GM12878 (cell line): ENCODE measurements at regions not wholly inside any gene's neighbourhood (a gene's known extent, or its start where the extent isn't known, plus 50 kb on each side); places are given as distances from the start of the nearest gene placed in this dataset.

Source experiments
- ATAC-seq: fragments of 200-7000 bp; cut with Tn5 transposase; 3 replicates; pipeline ENCODE4 v1.9.1; 2020; ENCODE audit warnings: mild to moderate bottlenecking, moderate library complexity
- BruUV-seq: library from RNA; stranded (reverse); fragments of 400-500 nt; replicated peaks from 2 replicates; lab custom pipeline; 2021; lab: Mats Ljungman, UMichigan
- CTCF ChIA-PET: fragments of 300-600 bp; sonication (Branson Sonifier 250); formaldehyde crosslinking; extraction: SDS; loops from one replicate; lab custom pipeline; 2021; ENCODE audit warnings: inconsistent platforms; lab: Yijun Ruan, JAX
- POLR2A ChIA-PET: fragments of 350-600 bp; formaldehyde crosslinking; extraction: SDS; loops from one replicate; lab custom pipeline; 2021; ENCODE audit warnings: inconsistent platforms; lab: Charles Lee
- RAD21 ChIA-PET: fragments of 300-600 bp; sonication (Branson Sonifier 250); formaldehyde crosslinking; loops from one replicate; lab custom pipeline; 2023; ENCODE audit warnings: antibody characterized with exemption; ENCODE audit not compliant: unreplicated experiment; lab: Charles Lee
- SMC1A ChIA-PET: fragments of 300-600 bp; sonication (Branson Sonifier 250); formaldehyde crosslinking; loops from one replicate; lab custom pipeline; 2023; ENCODE audit not compliant: unreplicated experiment, uncharacterized antibody; lab: Charles Lee
- DNase-seq: peaks from one replicate; pipeline ENCODE4 v3.0.0-alpha.2; 2011; ENCODE audit warnings: low read depth, low spot score
- FAIRE-seq: peaks from 3 replicates; lab custom pipeline; 2011; peaks lifted over from hg19 to GRCh38; lab: Jason Lieb, UNC
- H2AFZ ChIP-seq: 2 replicates; pipeline ENCODE4 v1.6.0; 2011; ENCODE audit warnings: low read depth, low read length, control low read depth; ENCODE audit not compliant: control insufficient read depth
- H3K27ac ChIP-seq: 2 replicates; pipeline ENCODE4 v1.5.1; 2011; ENCODE audit warnings: control low read depth; ENCODE audit not compliant: control insufficient read depth, insufficient read depth
- H3K27me3 ChIP-seq, 2 experiments: replicated peaks in 1 of 2; 2 replicates each; pipeline versions ENCODE4 v1.6.0 to v1.6.1; 2011; ENCODE audit warnings: low read length in 1 of 2; ENCODE audit not compliant: control insufficient read depth in 2 of 2, insufficient read depth in 2 of 2
- H3K36me3 ChIP-seq, 2 experiments: 2 replicates each; pipeline ENCODE4 v1.5.1; 2011; ENCODE audit warnings: low read length in 1 of 2; ENCODE audit not compliant: control insufficient read depth in 2 of 2, insufficient read depth in 2 of 2
- H3K4me1 ChIP-seq: 2 replicates; pipeline ENCODE4 v1.6.1; 2011; ENCODE audit warnings: mild to moderate bottlenecking, low read length, moderate library complexity, mixed read lengths; ENCODE audit not compliant: control insufficient read depth, insufficient read depth
- H3K4me2 ChIP-seq: 2 replicates; pipeline ENCODE4 v1.6.0; 2011; ENCODE audit warnings: control low read depth; ENCODE audit not compliant: control insufficient read depth, insufficient read depth
- H3K4me3 ChIP-seq: fragments of 200-600 bp; sonication (generic); 2 replicates; pipeline ENCODE4 v1.5.1; 2016
- H3K79me2 ChIP-seq: 2 replicates; pipeline ENCODE4 v1.6.0; 2011; ENCODE audit warnings: low read length; ENCODE audit not compliant: control insufficient read depth, insufficient read depth
- H3K9ac ChIP-seq: 2 replicates; pipeline ENCODE4 v1.8.0; 2011; ENCODE audit warnings: low read length, control low read depth, mixed read lengths; ENCODE audit not compliant: control insufficient read depth, insufficient read depth
- H3K9me3 ChIP-seq: replicated peaks from 3 replicates; pipeline ENCODE4 v1.5.1; 2011; ENCODE audit warnings: mild to moderate bottlenecking, low read length; ENCODE audit not compliant: control insufficient read depth, insufficient read depth
- H4K20me1 ChIP-seq: 2 replicates; pipeline ENCODE4 v1.6.0; 2011; ENCODE audit not compliant: control insufficient read depth, insufficient read depth
- NR2C1 ChIP-seq: fragments of 450-650 bp; IDR thresholded peaks from 2 replicates; pipeline ENCODE4 v1.6.1; 2017; ENCODE audit warnings: antibody characterized with exemption, mild to moderate bottlenecking, moderate library complexity
- SKIL ChIP-seq: fragments of 450-650 bp; IDR thresholded peaks from 2 replicates; pipeline ENCODE4 v1.6.1; 2017; ENCODE audit warnings: mild to moderate bottlenecking, low read depth, inconsistent platforms; ENCODE audit not compliant: poor library complexity, severe bottlenecking
- STAT1 ChIP-seq: fragments of 450-650 bp; conservative IDR thresholded peaks from 2 replicates; pipeline ENCODE4 v1.6.1; 2014; ENCODE audit warnings: antibody characterized with exemption, mild to moderate bottlenecking
- ZBTB4 ChIP-seq: fragments of 450-650 bp; formaldehyde crosslinking; IDR thresholded peaks from 2 replicates; pipeline ENCODE4 v1.4.0; 2022; ENCODE audit warnings: mild to moderate bottlenecking, moderate library complexity
- WGBS: methylation state at CpG from one replicate; pipeline ENCODE4 v1.1.6; 2016; ENCODE audit warnings: low lambda C conversion rate; ENCODE audit not compliant: insufficient replicate concordance, insufficient coverage; ENCODE audit errors: missing lambda C conversion rate; 5-methylcytosine and 5-hydroxymethylcytosine counted together
- in situ Hi-C: fragments of 300-500 bp; cut with MboI; formaldehyde crosslinking; loops from 9 replicates; pipeline ENCODE4 v1.14.3; 2018; ENCODE audit warnings: mixed read lengths
- intact Hi-C: fragments of 100-400 bp; cut with micrococcal nuclease; formaldehyde crosslinking; loops from one replicate; pipeline ENCODE4 v1.14.2; 2022; ENCODE audit not compliant: unreplicated experiment

- POLR2A ChIA-PET = no interaction called here
- Histone ChIP-seq H3K27ac (no peak overlapping the region), H3K27me3 (no peaks in the 10 kb centered on the region), H3K36me3 (no peaks in the 10 kb centered on the region), H3K4me3 (no peak overlapping the region), H4K20me1 (no peaks in the 10 kb centered on the region), H3K4me2 (no peak overlapping the region), H3K9ac (no peak overlapping the region), H3K4me1 (no peaks in the 10 kb centered on the region), H3K9me3 (no peaks in the 10 kb centered on the region; the same call in 2 of the 3 replicates), H2AFZ (no peak overlapping the region), H3K79me2 (no peaks in the 10 kb centered on the region)
- SMC1A ChIA-PET = no interaction called here
- DNase-seq = no peak
- CTCF ChIA-PET = no interaction called here
- no peak for ATAC-seq
- no TSS peak for BruUV-seq
- 8% methylated on average over 3 of the region's 3 CpGs for WGBS
- no peak for FAIRE-seq
- intact Hi-C loops (loop anchor here (1.0 kb wide), 1 partner anchor 10 kb away; no protein-coding TSS in a partner anchor), in situ Hi-C loops (no loop called here)
- RAD21 ChIA-PET = no interaction called here
- TF ChIP-seq NR2C1 (no peak), STAT1 (no peak), SKIL (no peak), ZBTB4 (no peak)
Measured at GRCh38 chrX:57984620-57985019, 74.4 kb upstream of the ZXDA start.
